Mammary epithelial cell (primary cell): ENCODE measurements at regions not wholly inside any gene's neighbourhood (a gene's known extent, or its start where the extent isn't known, plus 50 kb on each side); places are given as distances from the start of the nearest gene placed in this dataset.

ENCODE experiments used
- EZH2 ChIP-seq: IDR thresholded peaks from 2 replicates; pipeline ENCODE4 v1.6.1; 2012; ENCODE audit warnings: low read length, inconsistent platforms, borderline replicate concordance
- TF ChIP-seq, protein P1 (sequence below), 2 donors: IDR thresholded peaks in 1 of 2; conservative IDR thresholded peaks in 1 of 2; 2 replicates each; pipeline ENCODE4 v1.5.1; 2011 to 2012; ENCODE audit warnings: inconsistent platforms in 2 of 2, low read length in 2 of 2, mild to moderate bottlenecking in 2 of 2, control low read depth in 1 of 2, low read depth in 1 of 2; ENCODE audit not compliant: insufficient read depth in 1 of 2; ENCODE audit errors: extremely low read depth in 1 of 2

DNA sequence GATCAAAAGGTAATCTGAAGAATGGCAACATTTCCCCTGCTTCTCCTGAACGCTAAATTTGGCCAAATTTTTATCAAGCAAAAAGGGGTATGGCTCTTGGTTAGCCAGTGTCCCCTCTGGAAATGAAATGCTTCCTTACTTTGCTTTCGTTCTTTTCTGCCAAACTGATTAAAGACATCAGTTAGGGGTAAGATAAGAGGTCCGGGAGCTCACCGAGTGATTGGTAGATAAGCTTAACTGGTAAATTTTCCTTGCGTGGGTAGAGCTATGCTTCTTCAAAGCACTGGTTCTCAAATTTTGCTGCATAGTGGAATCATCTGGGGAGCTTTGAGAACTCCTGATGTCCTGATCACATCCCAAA, 62.7 kb upstream of the MAPRE2 start:
- TF ChIP-seq, protein P1, sequence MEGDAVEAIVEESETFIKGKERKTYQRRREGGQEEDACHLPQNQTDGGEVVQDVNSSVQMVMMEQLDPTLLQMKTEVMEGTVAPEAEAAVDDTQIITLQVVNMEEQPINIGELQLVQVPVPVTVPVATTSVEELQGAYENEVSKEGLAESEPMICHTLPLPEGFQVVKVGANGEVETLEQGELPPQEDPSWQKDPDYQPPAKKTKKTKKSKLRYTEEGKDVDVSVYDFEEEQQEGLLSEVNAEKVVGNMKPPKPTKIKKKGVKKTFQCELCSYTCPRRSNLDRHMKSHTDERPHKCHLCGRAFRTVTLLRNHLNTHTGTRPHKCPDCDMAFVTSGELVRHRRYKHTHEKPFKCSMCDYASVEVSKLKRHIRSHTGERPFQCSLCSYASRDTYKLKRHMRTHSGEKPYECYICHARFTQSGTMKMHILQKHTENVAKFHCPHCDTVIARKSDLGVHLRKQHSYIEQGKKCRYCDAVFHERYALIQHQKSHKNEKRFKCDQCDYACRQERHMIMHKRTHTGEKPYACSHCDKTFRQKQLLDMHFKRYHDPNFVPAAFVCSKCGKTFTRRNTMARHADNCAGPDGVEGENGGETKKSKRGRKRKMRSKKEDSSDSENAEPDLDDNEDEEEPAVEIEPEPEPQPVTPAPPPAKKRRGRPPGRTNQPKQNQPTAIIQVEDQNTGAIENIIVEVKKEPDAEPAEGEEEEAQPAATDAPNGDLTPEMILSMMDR (conservative IDR thresholded peaks at IDR 0.05 in 1 of 2, IDR thresholded peaks at IDR 0.05 in 1 of 2; ENCODE audit: extremely low read depth in 1 of 2, insufficient read depth in 1 of 2, low read depth in 1 of 2, low read length in 2 of 2) = no peak
- no peak for TF ChIP-seq EZH2
